BLaER1 treated with 17β-estradiol and CSF1 and Interleukin-3, amounts not matched to agents 10 nM and 100 nM (cell line): ENCODE measurements at regions not wholly inside any gene's neighbourhood (a gene's known extent, or its start where the extent isn't known, plus 50 kb on each side); places are given as distances from the start of the nearest gene placed in this dataset.

Experiments used
- H3K27ac ChIP-seq, 11 experiments: shearing (Covaris generic); formaldehyde crosslinking; 2 replicates each; pipeline ENCODE4 v1.8.1; 2022
- H3K27me3 ChIP-seq, 11 experiments: shearing (Covaris generic); formaldehyde crosslinking; 2 replicates each; pipeline ENCODE4 v1.8.1; 2022
- H3K36me3 ChIP-seq, 11 experiments: shearing (Covaris generic); formaldehyde crosslinking; 2 replicates each; pipeline ENCODE4 v1.8.1; 2022
- H3K4me1 ChIP-seq, 10 experiments: shearing (Covaris generic); formaldehyde crosslinking; 2 replicates each; pipeline ENCODE4 v1.8.1; 2022
- H3K4me2 ChIP-seq, 11 experiments: shearing (Covaris generic); formaldehyde crosslinking; 2 replicates each; pipeline ENCODE4 v1.8.1; 2022
- H3K4me3 ChIP-seq, 10 experiments: shearing (Covaris generic); formaldehyde crosslinking; 2 replicates each; pipeline ENCODE4 v1.8.1; 2022
- H3K9ac ChIP-seq, 11 experiments: shearing (Covaris generic); formaldehyde crosslinking; 2 replicates each; pipeline ENCODE4 v1.8.1; 2022
- H3K9me3 ChIP-seq, 11 experiments: shearing (Covaris generic); formaldehyde crosslinking; replicated peaks in 1 of 11; 2 replicates each; pipeline ENCODE4 v1.8.1; 2022
- H4K20me1 ChIP-seq, 11 experiments: shearing (Covaris generic); formaldehyde crosslinking; 2 replicates each; pipeline ENCODE4 v1.8.1; 2022
- Cebpa-rat ChIP-seq, 11 experiments: shearing (Covaris generic); IDR thresholded peaks; 2 replicates each; pipeline ENCODE4 v1.8.1; 2022

- Histone ChIP-seq H3K4me2 (no peak overlapping the region), H3K27me3 (no peaks in the 10 kb centered on the region), H3K4me1 (no peaks in the 10 kb centered on the region), H3K27ac (no peak overlapping the region), H4K20me1 (no peaks in the 10 kb centered on the region), H3K9ac (no peak overlapping the region), H3K36me3 (no peaks in the 10 kb centered on the region), H3K4me3 (no peak overlapping the region), H3K9me3 (peaks cover 0 to 8% (median 0%) of the 10 kb centered on the region in 11 experiments; a peak in 3 of 22 replicates)
- TF ChIP-seq Cebpa-rat (IDR thresholded peaks at IDR 0.05) = no peak
These were observed 53.4 kb upstream of the PTGFR start for GRCh38 chr1:78437396-78437795.

DNA sequence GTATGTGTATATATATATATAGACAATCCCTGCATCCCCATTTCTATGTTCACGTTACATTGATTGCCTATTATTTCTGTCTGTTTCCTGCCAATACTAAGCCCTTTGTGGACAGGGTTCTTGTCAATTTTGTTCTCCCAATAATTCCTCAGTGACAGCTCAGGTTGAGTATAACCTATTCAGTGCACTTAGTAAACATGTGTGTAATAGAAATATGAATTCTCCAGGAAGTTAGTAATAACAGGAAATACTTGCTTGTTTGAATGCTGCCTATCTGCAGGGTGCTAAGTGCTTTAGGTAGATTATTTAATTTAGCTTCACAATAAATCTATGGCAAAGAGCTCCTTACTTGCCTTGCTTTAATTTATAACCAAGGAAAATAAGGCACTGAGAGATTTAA lies 52.8 kb upstream of the PTGFR start:
- Histone ChIP-seq H3K4me1 (no peaks in the 10 kb centered on the region), H3K27me3 (no peaks in the 10 kb centered on the region), H3K36me3 (no peaks in the 10 kb centered on the region), H4K20me1 (no peaks in the 10 kb centered on the region), H3K9ac (no peak overlapping the region), H3K27ac (no peak overlapping the region), H3K4me3 (no peak overlapping the region), H3K9me3 (peaks cover 0 to 8% (median 0%) of the 10 kb centered on the region in 11 experiments; a peak in 3 of 22 replicates), H3K4me2 (no peak overlapping the region)
- no peak for TF ChIP-seq Cebpa-rat (IDR thresholded peaks at IDR 0.05)

GRCh38 chr1:78440381-78440793 lies 50.4 kb upstream of the PTGFR start:
- TF ChIP-seq Cebpa-rat (IDR thresholded peaks at IDR 0.05) = no peak
- H3K9ac ChIP-seq = no peak overlapping the region
- no peaks in the 10 kb centered on the region for H3K36me3 ChIP-seq
- H3K4me2 ChIP-seq = no peak overlapping the region
- no peaks in the 10 kb centered on the region for H3K4me1 ChIP-seq
- no peaks in the 10 kb centered on the region for H4K20me1 ChIP-seq
- H3K27ac ChIP-seq = no peak overlapping the region
- no peak overlapping the region for H3K4me3 ChIP-seq
- peaks cover 0 to 8% (median 0%) of the 10 kb centered on the region in 11 experiments; a peak in 3 of 22 replicates for H3K9me3 ChIP-seq
- no peaks in the 10 kb centered on the region for H3K27me3 ChIP-seq
